ENCODE measurements at regions not wholly inside any gene's neighbourhood (a gene's known extent, or its start where the extent isn't known, plus 50 kb on each side); places are given as distances from the start of the nearest gene placed in this dataset.

DNA sequence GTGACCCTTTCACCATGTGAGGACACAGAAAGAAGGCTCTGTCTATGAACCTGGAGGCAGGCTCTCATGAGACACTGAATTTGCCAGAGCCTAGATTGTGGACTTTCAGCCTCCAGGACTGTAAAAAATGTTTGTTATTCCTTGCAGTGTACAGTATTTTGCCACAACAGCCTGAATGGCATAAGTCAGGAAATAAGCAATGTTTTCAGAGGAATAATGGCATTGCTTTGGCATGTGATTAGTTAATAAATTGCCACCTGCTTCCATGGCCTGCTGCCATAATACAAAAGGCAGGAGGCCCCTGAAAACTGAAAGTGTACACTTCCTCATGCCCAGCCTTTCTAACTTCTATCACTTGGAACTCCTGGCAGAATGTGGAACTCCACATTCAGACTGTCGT is 408.1 kb downstream of the GADD45G start:
- TF ChIP-seq, protein P1, sequence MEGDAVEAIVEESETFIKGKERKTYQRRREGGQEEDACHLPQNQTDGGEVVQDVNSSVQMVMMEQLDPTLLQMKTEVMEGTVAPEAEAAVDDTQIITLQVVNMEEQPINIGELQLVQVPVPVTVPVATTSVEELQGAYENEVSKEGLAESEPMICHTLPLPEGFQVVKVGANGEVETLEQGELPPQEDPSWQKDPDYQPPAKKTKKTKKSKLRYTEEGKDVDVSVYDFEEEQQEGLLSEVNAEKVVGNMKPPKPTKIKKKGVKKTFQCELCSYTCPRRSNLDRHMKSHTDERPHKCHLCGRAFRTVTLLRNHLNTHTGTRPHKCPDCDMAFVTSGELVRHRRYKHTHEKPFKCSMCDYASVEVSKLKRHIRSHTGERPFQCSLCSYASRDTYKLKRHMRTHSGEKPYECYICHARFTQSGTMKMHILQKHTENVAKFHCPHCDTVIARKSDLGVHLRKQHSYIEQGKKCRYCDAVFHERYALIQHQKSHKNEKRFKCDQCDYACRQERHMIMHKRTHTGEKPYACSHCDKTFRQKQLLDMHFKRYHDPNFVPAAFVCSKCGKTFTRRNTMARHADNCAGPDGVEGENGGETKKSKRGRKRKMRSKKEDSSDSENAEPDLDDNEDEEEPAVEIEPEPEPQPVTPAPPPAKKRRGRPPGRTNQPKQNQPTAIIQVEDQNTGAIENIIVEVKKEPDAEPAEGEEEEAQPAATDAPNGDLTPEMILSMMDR (IDR thresholded peaks at IDR 0.05) = no peak
- no peak for TF ChIP-seq POLR2A (IDR thresholded peaks at IDR 0.05)
- TF ChIP-seq POLR2AphosphoS5 (IDR thresholded peaks at IDR 0.05) = no peak

Data from breast epithelium (tissue), 3 donors.